Mucosa of descending colon (tissue), 3 donors: ENCODE measurements at regions not wholly inside any gene's neighbourhood (a gene's known extent, or its start where the extent isn't known, plus 50 kb on each side); places are given as distances from the start of the nearest gene placed in this dataset.

Experiments
- ATAC-seq: fragments of 200-7000 bp; cut with Tn5 transposase; one replicate; pipeline ENCODE4 v1.9.1; 2020; ENCODE audit warnings: mild to moderate bottlenecking, moderate library complexity
- DNase-seq, 3 donors: peaks; one replicate each; pipeline ENCODE4 v3.0.0-alpha.2; 2020
- H3K36me3 ChIP-seq: fragments of 200-600 bp; one replicate; pipeline ENCODE4 v1.8.0; 2021; ENCODE audit warnings: low read depth, mild to moderate bottlenecking
- H3K4me1 ChIP-seq: fragments of 200-600 bp; one replicate; pipeline ENCODE4 v1.8.0; 2021; ENCODE audit warnings: low read depth, mild to moderate bottlenecking
- H3K4me3 ChIP-seq: fragments of 200-600 bp; one replicate; pipeline ENCODE4 v1.8.0; 2021; ENCODE audit warnings: mild to moderate bottlenecking
- H3K9me3 ChIP-seq: fragments of 200-600 bp; one replicate; pipeline ENCODE4 v1.8.0; 2021; ENCODE audit warnings: mild to moderate bottlenecking
- CTCF ChIP-seq: fragments of 200-600 bp; IDR thresholded peaks from one replicate; pipeline ENCODE4 v1.8.0; 2022; ENCODE audit warnings: antibody characterized with exemption, mild to moderate bottlenecking
- intact Hi-C, 2 donors: fragments of 100-400 bp; cut with DNase I in 1 of 2; cut with micrococcal nuclease in 1 of 2; formaldehyde crosslinking; loops; one replicate each; pipeline versions ENCODE4 v1.11.0 to v1.11.1; 2022; cut with DNase I, micrococcal nuclease
- donor health status: DM: no; HTN: no; CAD: no; lungs with moderate emphysema.
- donor health status: DM: no; HTN: no; CAD: no.
- donor health status: DM: no; HTN: yes; CAD: no.

GRCh38 chr5:82351754-82352145 is 73.6 kb upstream of the RPS23 start:
- peak; percentile 69 for TF ChIP-seq CTCF
- Histone ChIP-seq H3K9me3 (no peaks in the 10 kb centered on the region), H3K4me1 (no peaks in the 10 kb centered on the region), H3K36me3 (no peaks in the 10 kb centered on the region), H3K4me3 (no peak overlapping the region)
- intact Hi-C loops, result loop anchor here (2.0 to 10.0 kb wide), 3 partner anchors 1079 to 1213 kb away; no protein-coding TSS in a partner anchor
- DNase-seq, result peak in 1 of 3 donors; percentile 36
- peak; percentile 85 for ATAC-seq

GRCh38 chr5:82351297-82351696 is 73.1 kb upstream of the RPS23 start:
- ATAC-seq, result no peak
- Histone ChIP-seq H3K4me1 (no peaks in the 10 kb centered on the region), H3K36me3 (no peaks in the 10 kb centered on the region), H3K9me3 (no peaks in the 10 kb centered on the region), H3K4me3 (no peak overlapping the region)
- TF ChIP-seq CTCF, result no peak
- DNase-seq, result no peak
- intact Hi-C loops, result loop anchor here (5.0 to 10.0 kb wide), 2 partner anchors 1211 to 1214 kb away; no protein-coding TSS in a partner anchor

GRCh38 chr5:82349652-82350051 is 71.5 kb upstream of the RPS23 start:
- peak; percentile 43 for ATAC-seq
- intact Hi-C loops, result loop anchor here (5.0 to 10.0 kb wide), 2 partner anchors 1213 to 1215 kb away; no protein-coding TSS in a partner anchor
- Histone ChIP-seq H3K36me3 (no peaks in the 10 kb centered on the region), H3K9me3 (no peaks in the 10 kb centered on the region), H3K4me1 (no peaks in the 10 kb centered on the region), H3K4me3 (no peak overlapping the region)
- peak in 2 of 3 donors; percentile 32 to 44 for DNase-seq
- TF ChIP-seq CTCF, result no peak

GRCh38 chr5:82348784-82349425 is 70.8 kb upstream of the RPS23 start:
- TF ChIP-seq CTCF, result no peak
- ATAC-seq, result peak; percentile 25

GRCh38 chr5:82347201-82347865 is 69.2 kb upstream of the RPS23 start:
- Histone ChIP-seq H3K4me1 (no peaks in the 10 kb centered on the region), H3K36me3 (no peaks in the 10 kb centered on the region), H3K9me3 (no peaks in the 10 kb centered on the region), H3K4me3 (no peak overlapping the region)
- DNase-seq (no peak), ATAC-seq (peak; percentile 19)
- no peak for TF ChIP-seq CTCF
- intact Hi-C loops, result no loop called here

More at GRCh38 chr5:82348784-82349425, 70.8 kb upstream of the RPS23 start:
- no peaks in the 10 kb centered on the region for H3K4me1 ChIP-seq
- intact Hi-C loops, result no loop called here
- H3K36me3 ChIP-seq, result no peaks in the 10 kb centered on the region
- no peak for DNase-seq
- H3K4me3 ChIP-seq, result no peak overlapping the region
- H3K9me3 ChIP-seq, result no peaks in the 10 kb centered on the region
